GM12865 (cell line): ENCODE measurements at regions not wholly inside any gene's neighbourhood (a gene's known extent, or its start where the extent isn't known, plus 50 kb on each side); places are given as distances from the start of the nearest gene placed in this dataset.

Experiments
- DNase-seq: peaks from one replicate; pipeline ENCODE4 v3.0.0; 2010; ENCODE audit warnings: low read depth
- H3K4me3 ChIP-seq: 2 replicates; pipeline ENCODE4 v1.5.1; 2011; ENCODE audit warnings: mild to moderate bottlenecking, low read depth, low read length, control low read depth
- CTCF ChIP-seq: IDR thresholded peaks from 2 replicates; pipeline ENCODE4 v1.5.1; 2011; ENCODE audit warnings: low read length, control low read depth, low read depth, inconsistent platforms; ENCODE audit not compliant: insufficient read depth; ENCODE audit errors: missing control alignments

- no peak for DNase-seq
- TF ChIP-seq CTCF = no peak
- H3K4me3 ChIP-seq = no peak overlapping the region
These were observed 368.5 kb downstream of the DOK5 start for GRCh38 chr20:54843865-54844264.

GRCh38 chr20:54843431-54843830, 368.0 kb downstream of the DOK5 start:
- TF ChIP-seq CTCF = no peak
- no peak overlapping the region for H3K4me3 ChIP-seq
- no peak for DNase-seq

- TF ChIP-seq CTCF = no peak
These were observed 363.8 kb downstream of the DOK5 start for GRCh38 chr20:54839224-54839623.

DNA sequence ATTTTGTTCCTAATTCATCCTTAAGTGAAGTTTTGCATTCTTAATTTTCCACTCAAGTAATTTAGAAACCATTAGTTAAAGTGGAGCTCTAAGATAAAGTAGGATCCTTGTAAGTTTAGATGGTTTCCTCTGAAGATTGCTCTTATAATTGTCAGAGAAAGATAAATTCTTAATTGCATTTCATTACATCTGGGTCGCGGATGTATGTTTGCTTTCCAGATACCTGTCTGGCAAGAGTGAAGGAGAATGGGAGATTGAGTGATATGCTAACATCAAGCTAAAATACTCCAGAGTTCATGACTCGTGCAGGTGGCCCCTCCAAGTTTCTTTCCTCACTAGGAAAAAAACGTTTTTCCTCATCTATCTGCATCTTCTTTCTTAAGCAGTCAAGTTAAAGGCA, 361.8 kb downstream of the DOK5 start:
- no peak overlapping the region for H3K4me3 ChIP-seq
- DNase-seq = no peak
- TF ChIP-seq CTCF = no peak

More at GRCh38 chr20:54839224-54839623, 363.8 kb downstream of the DOK5 start:
- DNase-seq = no peak
- H3K4me3 ChIP-seq = no peak overlapping the region

DNA sequence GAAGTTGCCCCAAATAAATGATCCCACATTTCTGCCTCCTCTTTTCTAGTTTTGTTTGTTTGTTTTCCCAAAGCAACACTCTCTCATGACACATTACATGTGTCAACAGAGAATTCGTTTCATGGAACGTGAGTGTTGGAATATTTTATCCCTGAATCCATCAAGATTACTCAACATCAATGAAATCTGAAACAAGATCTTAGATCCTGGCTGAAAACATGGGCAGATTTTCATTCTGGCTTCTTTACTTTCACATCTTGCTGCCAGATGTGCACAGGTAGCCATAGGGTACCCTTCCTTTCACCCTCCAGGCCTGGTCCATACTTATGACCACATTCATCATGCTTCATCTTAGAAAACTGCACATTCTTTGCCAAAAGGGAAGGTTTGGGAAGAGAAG, 347.0 kb downstream of the DOK5 start:
- H3K4me3 ChIP-seq = no peak overlapping the region
- TF ChIP-seq CTCF = no peak
- no peak for DNase-seq

- no peak overlapping the region for H3K4me3 ChIP-seq
- no peak for TF ChIP-seq CTCF
- no peak for DNase-seq
These were observed 345.0 kb downstream of the DOK5 start for GRCh38 chr20:54820392-54820791.

DNA sequence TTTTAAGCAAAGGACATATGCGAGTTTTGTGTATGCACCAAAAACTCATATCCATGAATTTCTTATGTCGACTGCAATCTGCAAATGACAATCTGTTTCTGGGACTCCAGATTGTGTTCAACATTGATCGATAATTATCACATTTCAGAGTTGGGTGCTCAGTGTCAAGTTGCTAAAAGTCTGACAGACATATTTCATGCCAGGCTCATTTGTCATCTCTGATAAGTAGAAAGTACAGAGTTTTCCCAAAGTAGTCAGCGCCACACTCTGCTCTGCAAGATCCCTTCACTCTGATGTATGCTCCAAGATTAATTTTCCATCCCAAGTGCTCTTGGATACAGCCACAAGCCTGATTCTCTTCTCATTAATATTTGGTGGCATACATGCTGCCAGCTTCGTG, 331.1 kb downstream of the DOK5 start:
- no peak for TF ChIP-seq CTCF
- H3K4me3 ChIP-seq = no peak overlapping the region
- no peak for DNase-seq
